Ovary (tissue), 7 donors: ENCODE measurements at regions not wholly inside any gene's neighbourhood (a gene's known extent, or its start where the extent isn't known, plus 50 kb on each side); places are given as distances from the start of the nearest gene placed in this dataset.

ENCODE experiments used
- DNase-seq, 5 donors: peaks; one replicate each; pipeline ENCODE4 v3.0.0-alpha.2; 2019 to 2020
- H3K27ac ChIP-seq, 2 donors: fragments of 200-600 bp; one replicate each; pipeline versions ENCODE4 v1.5.1 to v1.8.0; 2019 to 2022
- H3K27me3 ChIP-seq: fragments of 200-600 bp; one replicate; pipeline ENCODE4 v1.8.0; 2022
- H3K36me3 ChIP-seq: fragments of 200-600 bp; sonication (generic); one replicate; pipeline ENCODE4 v1.5.1; 2019
- H3K4me1 ChIP-seq: one replicate; pipeline ENCODE4 v1.8.1; 2013; ENCODE audit warnings: mild to moderate bottlenecking, moderate library complexity; ENCODE audit not compliant: insufficient read depth
- H3K4me3 ChIP-seq: fragments of 200-600 bp; sonication (generic); one replicate; pipeline ENCODE4 v1.5.1; 2017
- H3K9me3 ChIP-seq, 2 donors: fragments of 200-600 bp in 1 of 2; sonication (generic) in 1 of 2; one replicate each; pipeline versions ENCODE4 v1.5.1 to v1.8.1; 2013 to 2019; ENCODE audit warnings: mild to moderate bottlenecking in 1 of 2, moderate library complexity in 1 of 2
- CTCF ChIP-seq, 3 donors: fragments of 450-650 bp in 2 of 3; fragments of 200-600 bp in 1 of 3; IDR thresholded peaks; one replicate each; pipeline versions ENCODE4 v1.5.1 to v1.8.0; 2016 to 2022; ENCODE audit warnings: antibody characterized with exemption in 3 of 3, mild to moderate bottlenecking in 1 of 3
- EP300 ChIP-seq: sonication (generic); formaldehyde crosslinking; IDR thresholded peaks from one replicate; pipeline ENCODE4 v1.6.1; 2017; ENCODE audit warnings: antibody characterized with exemption
- POLR2A ChIP-seq: fragments of 450-650 bp; IDR thresholded peaks from one replicate; pipeline ENCODE4 v1.6.1; 2017; ENCODE audit warnings: antibody characterized with exemption, mild to moderate bottlenecking, moderate library complexity
- whole genome bisulfite sequencing, 3 donors: extraction: QIAGEN DNeasy Blood & Tissue Kit in 1 of 3; methylation state at CpG; one replicate each; pipeline versions ENCODE4 v1.1.5 to v1.1.7; 2013 to 2017; 5-methylcytosine and 5-hydroxymethylcytosine counted together
- intact Hi-C, 4 donors: fragments of 100-400 bp; cut with DNase I; formaldehyde crosslinking; loops; one replicate each; pipeline versions ENCODE4 v1.11.0 to v1.15.1; 2022 to 2023
- donor health status: DM: no; HTN: no; CAD: no; lungs with moderate emphysema.
- donor health status: DM: no; HTN: no; CAD: no.
- donor health status: Bipolar disorder and iron deficiency.
- donor health status: DM: no; HTN: no; CAD: no.
- donor health status: DM: yes; HTN: yes; CAD: no.

GRCh38 chr3:116963802-116964201 is 254.2 kb downstream of the TUSC7 start:
- intact Hi-C loops = no loop called here
- Histone ChIP-seq H3K36me3 (no peaks in the 10 kb centered on the region), H3K27ac (no peak overlapping the region), H3K9me3 (no peaks in the 10 kb centered on the region), H3K4me3 (no peak overlapping the region), H3K4me1 (no peaks in the 10 kb centered on the region), H3K27me3 (no peaks in the 10 kb centered on the region)
- DNase-seq = no peak
- TF ChIP-seq EP300 (no peak), POLR2A (no peak), CTCF (IDR thresholded peaks at IDR 0.05) (no peak)
- WGBS, 3 donors = 83 to 86% (median 84%) methylated on average over 3 of the region's 3 CpGs

- Histone ChIP-seq H3K4me3 (no peak overlapping the region), H3K27ac (no peak overlapping the region), H3K4me1 (no peaks in the 10 kb centered on the region), H3K36me3 (no peaks in the 10 kb centered on the region), H3K27me3 (no peaks in the 10 kb centered on the region), H3K9me3 (no peaks in the 10 kb centered on the region)
- intact Hi-C loops = no loop called here
- no peak for DNase-seq
- no peak for TF ChIP-seq POLR2A
- no peak for TF ChIP-seq EP300
- TF ChIP-seq CTCF (IDR thresholded peaks at IDR 0.05) = no peak
- 61 to 72% (median 72%) methylated on average over 2 of the region's 2 CpGs for WGBS, 3 donors
Observed at GRCh38 chr3:116966649-116967048, 257.1 kb downstream of the TUSC7 start.

- TF ChIP-seq POLR2A = no peak
- TF ChIP-seq CTCF (IDR thresholded peaks at IDR 0.05) = no peak
- no peak for TF ChIP-seq EP300
- Histone ChIP-seq H3K27ac (no peak overlapping the region), H3K4me1 (no peaks in the 10 kb centered on the region), H3K36me3 (no peaks in the 10 kb centered on the region), H3K4me3 (no peak overlapping the region), H3K27me3 (no peaks in the 10 kb centered on the region), H3K9me3 (no peaks in the 10 kb centered on the region)
- intact Hi-C loops = no loop called here
- no peak for DNase-seq
- 68 to 73% (median 68%) methylated on average over 6 of the region's 6 CpGs for WGBS, 3 donors
Observed at GRCh38 chr3:116969135-116969534, 259.6 kb downstream of the TUSC7 start.

GRCh38 chr3:116969646-116970045 is 260.1 kb downstream of the TUSC7 start:
- Histone ChIP-seq H3K27me3 (no peaks in the 10 kb centered on the region), H3K27ac (no peak overlapping the region), H3K9me3 (no peaks in the 10 kb centered on the region), H3K4me3 (no peak overlapping the region), H3K4me1 (no peaks in the 10 kb centered on the region), H3K36me3 (no peaks in the 10 kb centered on the region)
- intact Hi-C loops = no loop called here
- WGBS, 3 donors = 78 to 91% (median 83%) methylated on average over 1 of the region's 1 CpG
- DNase-seq = no peak
- TF ChIP-seq CTCF (IDR thresholded peaks at IDR 0.05) (no peak), POLR2A (no peak), EP300 (no peak)

- intact Hi-C loops = no loop called here
- no peaks in the 10 kb centered on the region for H3K27me3 ChIP-seq
- no peak for DNase-seq
- H3K9me3 ChIP-seq = no peaks in the 10 kb centered on the region
- TF ChIP-seq EP300 (no peak), POLR2A (no peak), CTCF (IDR thresholded peaks at IDR 0.05) (no peak)
- no peak overlapping the region for H3K27ac ChIP-seq
- H3K4me1 ChIP-seq = no peaks in the 10 kb centered on the region
- H3K4me3 ChIP-seq = no peak overlapping the region
- no peaks in the 10 kb centered on the region for H3K36me3 ChIP-seq
- 34 to 50% (median 38%) methylated on average over 4 of the region's 4 CpGs for WGBS, 3 donors
Observed at GRCh38 chr3:116971531-116971930, 262.0 kb downstream of the TUSC7 start.
